Mucosa of descending colon (tissue), 3 donors: ENCODE measurements at regions not wholly inside any gene's neighbourhood (a gene's known extent, or its start where the extent isn't known, plus 50 kb on each side); places are given as distances from the start of the nearest gene placed in this dataset.

Source experiments
- ATAC-seq: fragments of 200-7000 bp; cut with Tn5 transposase; one replicate; pipeline ENCODE4 v1.9.1; 2020; ENCODE audit warnings: mild to moderate bottlenecking, moderate library complexity
- DNase-seq, 3 donors: peaks; one replicate each; pipeline ENCODE4 v3.0.0-alpha.2; 2020
- H3K36me3 ChIP-seq: fragments of 200-600 bp; one replicate; pipeline ENCODE4 v1.8.0; 2021; ENCODE audit warnings: low read depth, mild to moderate bottlenecking
- H3K4me1 ChIP-seq: fragments of 200-600 bp; one replicate; pipeline ENCODE4 v1.8.0; 2021; ENCODE audit warnings: low read depth, mild to moderate bottlenecking
- H3K4me3 ChIP-seq: fragments of 200-600 bp; one replicate; pipeline ENCODE4 v1.8.0; 2021; ENCODE audit warnings: mild to moderate bottlenecking
- H3K9me3 ChIP-seq: fragments of 200-600 bp; one replicate; pipeline ENCODE4 v1.8.0; 2021; ENCODE audit warnings: mild to moderate bottlenecking
- CTCF ChIP-seq: fragments of 200-600 bp; IDR thresholded peaks from one replicate; pipeline ENCODE4 v1.8.0; 2022; ENCODE audit warnings: antibody characterized with exemption, mild to moderate bottlenecking
- intact Hi-C, 2 donors: fragments of 100-400 bp; cut with DNase I in 1 of 2; cut with micrococcal nuclease in 1 of 2; formaldehyde crosslinking; loops; one replicate each; pipeline versions ENCODE4 v1.11.0 to v1.11.1; 2022; cut with DNase I, micrococcal nuclease
- donor health status: DM: no; HTN: no; CAD: no; lungs with moderate emphysema.
- donor health status: DM: no; HTN: no; CAD: no.
- donor health status: DM: no; HTN: yes; CAD: no.

GRCh38 chr21:35792569-35793305, 267.6 kb downstream of the SETD4 start:
- DNase-seq (no peak), ATAC-seq (no peak)
- intact Hi-C loops, result no loop called here
- TF ChIP-seq CTCF, result no peak
- Histone ChIP-seq H3K4me3 (no peak overlapping the region), H3K9me3 (no peaks in the 10 kb centered on the region), H3K4me1 (peaks cover 5% of the 10 kb centered on the region), H3K36me3 (no peaks in the 10 kb centered on the region)

- no peaks in the 10 kb centered on the region for H3K36me3 ChIP-seq
- TF ChIP-seq CTCF, result no peak
- ATAC-seq (no peak), DNase-seq (no peak)
- H3K4me1 ChIP-seq, result peaks cover under 1% of the 10 kb centered on the region
- intact Hi-C loops, result no loop called here
- H3K4me3 ChIP-seq, result no peak overlapping the region
- H3K9me3 ChIP-seq, result no peaks in the 10 kb centered on the region
These were observed 268.6 kb downstream of the SETD4 start for GRCh38 chr21:35791541-35792325.

- Histone ChIP-seq H3K9me3 (no peaks in the 10 kb centered on the region), H3K4me1 (no peaks in the 10 kb centered on the region), H3K36me3 (no peaks in the 10 kb centered on the region), H3K4me3 (no peak overlapping the region)
- no peak for DNase-seq
- no peak for ATAC-seq
- intact Hi-C loops, result no loop called here
- no peak for TF ChIP-seq CTCF
These were observed 276.6 kb downstream of the SETD4 start for GRCh38 chr21:35783721-35784120.

GRCh38 chr21:35782667-35783066, 277.7 kb downstream of the SETD4 start:
- H3K9me3 ChIP-seq, result no peaks in the 10 kb centered on the region
- no peaks in the 10 kb centered on the region for H3K4me1 ChIP-seq
- H3K36me3 ChIP-seq, result no peaks in the 10 kb centered on the region
- no peak for ATAC-seq
- intact Hi-C loops, result no loop called here
- no peak for TF ChIP-seq CTCF
- no peak overlapping the region for H3K4me3 ChIP-seq
- no peak for DNase-seq

GRCh38 chr21:35780983-35781382, 279.3 kb downstream of the SETD4 start:
- ATAC-seq (no peak), DNase-seq (no peak)
- no peaks in the 10 kb centered on the region for H3K4me1 ChIP-seq
- no peak overlapping the region for H3K4me3 ChIP-seq
- H3K9me3 ChIP-seq, result no peaks in the 10 kb centered on the region
- TF ChIP-seq CTCF, result no peak
- H3K36me3 ChIP-seq, result no peaks in the 10 kb centered on the region
- intact Hi-C loops, result no loop called here
